Body of pancreas (tissue), 4 donors: ENCODE measurements at regions not wholly inside any gene's neighbourhood (a gene's known extent, or its start where the extent isn't known, plus 50 kb on each side); places are given as distances from the start of the nearest gene placed in this dataset.
A peak's percentile ranks its signal among the peaks of the same experiment; 100 is the strongest.

Experiments used
- ATAC-seq: fragments of 150-250 bp; one replicate; pipeline ENCODE4 v1.9.1; 2016
- DNase-seq, 4 donors: peaks; one replicate each; pipeline ENCODE4 v3.0.0-alpha.2; 2019
- H3K27ac ChIP-seq, 4 donors: fragments of 200-600 bp; sonication (generic); 1 replicate in 3 of 4; 2 replicates in 1 of 4; pipeline versions ENCODE4 v1.5.1 to v1.6.1; 2016 to 2019; ENCODE audit warnings: mild to moderate bottlenecking in 1 of 4, mixed read lengths in 1 of 4, moderate library complexity in 1 of 4
- H3K27me3 ChIP-seq, 2 donors: fragments of 200-600 bp; sonication (generic); one replicate each; pipeline ENCODE4 v1.6.0; 2016; ENCODE audit warnings: mild to moderate bottlenecking in 1 of 2
- H3K36me3 ChIP-seq, 2 donors: fragments of 200-600 bp; sonication (generic); replicated peaks in 1 of 2; 2 replicates each; pipeline ENCODE4 v1.5.1; 2016; ENCODE audit warnings: low read depth in 2 of 2; ENCODE audit not compliant: insufficient read depth in 1 of 2
- H3K4me1 ChIP-seq: fragments of 200-600 bp; sonication (generic); one replicate; pipeline ENCODE4 v1.6.0; 2016
- H3K4me3 ChIP-seq, 2 donors: fragments of 200-600 bp; sonication (generic); 1 replicate in 1 of 2; 2 replicates in 1 of 2; pipeline ENCODE4 v1.5.1; 2016 to 2019
- H3K9me3 ChIP-seq, 3 donors: fragments of 200-600 bp; sonication (generic); 1 replicate in 2 of 3; 2 replicates in 1 of 3; pipeline ENCODE4 v1.5.1; 2016
- CTCF ChIP-seq, 7 experiments: fragments of 450-650 bp in 4 of 7; fragments of 200-600 bp in 3 of 7; sonication (generic) in 3 of 7; IDR thresholded peaks; one replicate each; pipeline ENCODE4 v1.5.1; 2016 to 2019; ENCODE audit warnings: antibody characterized with exemption in 7 of 7
- POLR2A ChIP-seq, 3 donors: fragments of 450-650 bp; IDR thresholded peaks; one replicate each; pipeline ENCODE4 v1.6.1; 2016; ENCODE audit warnings: antibody characterized with exemption in 3 of 3, mild to moderate bottlenecking in 2 of 3
- WGBS, 2 donors: methylation state at CpG; one replicate each; pipeline ENCODE4 v1.1.5; 2017; 5-methylcytosine and 5-hydroxymethylcytosine counted together
- intact Hi-C: fragments of 100-400 bp; cut with DNase I; formaldehyde crosslinking; loops from one replicate; pipeline ENCODE4 v1.15.1; 2023

- H3K4me3 ChIP-seq, result no peak overlapping the region
- ATAC-seq, result peak; percentile 67
- no peaks in the 10 kb centered on the region for H3K9me3 ChIP-seq
- intact Hi-C loops, result no loop called here
- H3K36me3 ChIP-seq, result no peaks in the 10 kb centered on the region
- no peak for DNase-seq
- WGBS, 2 donors, result 77 to 78% methylated on average over 5 of the region's 5 CpGs
- TF ChIP-seq POLR2A (IDR thresholded peaks at IDR 0.05), result no peak
- TF ChIP-seq CTCF (IDR thresholded peaks at IDR 0.05), result no peak
- peaks cover 18% of the 10 kb centered on the region for H3K4me1 ChIP-seq
- no peaks in the 10 kb centered on the region for H3K27me3 ChIP-seq
- H3K27ac ChIP-seq, result peak overlapping the region in 2 of 4 donors; percentile 13 to 28
Observed at GRCh38 chr11:109752212-109752825, 330.3 kb downstream of the C11orf87 start.

- intact Hi-C loops, result no loop called here
- WGBS, 2 donors, result 88 to 95% methylated on average over 1 of the region's 1 CpG
- Histone ChIP-seq H3K27me3 (no peaks in the 10 kb centered on the region), H3K9me3 (no peaks in the 10 kb centered on the region), H3K4me1 (peaks cover 18% of the 10 kb centered on the region), H3K4me3 (no peak overlapping the region), H3K27ac (no peak overlapping the region), H3K36me3 (no peaks in the 10 kb centered on the region)
- DNase-seq, result no peak
- TF ChIP-seq POLR2A (IDR thresholded peaks at IDR 0.05), result no peak
- no peak for TF ChIP-seq CTCF (IDR thresholded peaks at IDR 0.05)
- no peak for ATAC-seq
Observed at GRCh38 chr11:109756521-109756920, 334.5 kb downstream of the C11orf87 start.

GRCh38 chr11:109756951-109757350 lies 335.0 kb downstream of the C11orf87 start:
- no peak overlapping the region for H3K27ac ChIP-seq
- peaks cover 15% of the 10 kb centered on the region for H3K4me1 ChIP-seq
- TF ChIP-seq CTCF (IDR thresholded peaks at IDR 0.05), result no peak
- TF ChIP-seq POLR2A (IDR thresholded peaks at IDR 0.05), result no peak
- H3K9me3 ChIP-seq, result no peaks in the 10 kb centered on the region
- intact Hi-C loops, result no loop called here
- no peak overlapping the region for H3K4me3 ChIP-seq
- no peaks in the 10 kb centered on the region for H3K27me3 ChIP-seq
- no peak for DNase-seq
- H3K36me3 ChIP-seq, result no peaks in the 10 kb centered on the region
- ATAC-seq, result no peak
- 78 to 88% methylated on average over 3 of the region's 3 CpGs for WGBS, 2 donors

DNA sequence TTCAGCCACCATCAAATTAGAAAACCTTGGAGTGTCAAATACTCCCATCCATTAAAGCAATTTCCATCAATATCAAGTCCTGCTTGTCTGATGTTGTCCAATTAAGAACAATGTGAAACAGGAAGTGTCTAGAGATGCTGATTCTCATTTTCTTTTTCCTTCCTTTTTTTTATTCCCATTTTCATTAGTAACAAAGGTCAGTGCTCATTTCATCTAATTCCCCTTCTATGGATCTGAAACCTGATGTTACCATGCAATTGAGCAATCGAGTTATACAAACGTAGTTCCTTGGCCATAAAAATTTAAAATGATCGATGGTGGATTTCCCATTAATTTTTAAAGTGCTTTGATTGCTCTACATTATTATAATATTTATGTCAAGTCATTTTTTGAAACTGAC lies 330.6 kb upstream of the ZC3H12C start:
- no peak overlapping the region for H3K4me3 ChIP-seq
- no peaks in the 10 kb centered on the region for H3K9me3 ChIP-seq
- TF ChIP-seq POLR2A (IDR thresholded peaks at IDR 0.05) (no peak), CTCF (IDR thresholded peaks at IDR 0.05) (no peak)
- no peaks in the 10 kb centered on the region for H3K36me3 ChIP-seq
- H3K4me1 ChIP-seq, result peaks cover 2% of the 10 kb centered on the region
- ATAC-seq, result no peak
- intact Hi-C loops, result no loop called here
- H3K27me3 ChIP-seq, result no peaks in the 10 kb centered on the region
- DNase-seq, result no peak
- no peak overlapping the region for H3K27ac ChIP-seq
- WGBS, 2 donors, result 68 to 76% methylated on average over 3 of the region's 3 CpGs

GRCh38 chr11:109765709-109766311 lies 327.4 kb upstream of the ZC3H12C start:
- Histone ChIP-seq H3K27me3 (no peaks in the 10 kb centered on the region), H3K9me3 (no peaks in the 10 kb centered on the region), H3K27ac (no peak overlapping the region), H3K36me3 (no peaks in the 10 kb centered on the region), H3K4me3 (no peak overlapping the region), H3K4me1 (peaks cover 7% of the 10 kb centered on the region)
- TF ChIP-seq CTCF (IDR thresholded peaks at IDR 0.05) (no peak), POLR2A (IDR thresholded peaks at IDR 0.05) (no peak)
- WGBS, 2 donors, result 81 to 90% methylated on average over 5 of the region's 5 CpGs
- DNase-seq (no peak), ATAC-seq (no peak)
- intact Hi-C loops, result no loop called here
